Activated T-cell treated with anti-CD3 and anti-CD28 coated beads, Interleukin-2, amount 50 U/mL, for 4 hours (primary cell): ENCODE measurements at regions not wholly inside any gene's neighbourhood (a gene's known extent, or its start where the extent isn't known, plus 50 kb on each side); places are given as distances from the start of the nearest gene placed in this dataset.
"Not testable (repeated sequence)": the region's sequence is repeated elsewhere in the genome, so short reads cannot be mapped to it uniquely, and the experiment has no call there.

Source experiments
- ATAC-seq, 2 donors: fragments of 200-7000 bp; cut with Tn5 transposase; one replicate each; pipeline ENCODE4 v1.10.0; 2021
- DNase-seq: peaks from one replicate; pipeline ENCODE4 v3.0.0-alpha.2; 2020
- H3K27me3 Mint-ChIP-seq: one replicate; pipeline ENCODE4 v1.8.0; 2021; ENCODE audit warnings: low read depth, mixed read lengths
- H3K36me3 Mint-ChIP-seq: one replicate; pipeline ENCODE4 v1.8.0; 2022; ENCODE audit warnings: mixed read lengths; ENCODE audit not compliant: insufficient read depth
- H3K4me1 Mint-ChIP-seq: one replicate; pipeline ENCODE4 v1.8.0; 2021; ENCODE audit warnings: low read depth, mixed read lengths
- H3K4me3 Mint-ChIP-seq: one replicate; pipeline ENCODE4 v1.8.0; 2021; ENCODE audit warnings: mild to moderate bottlenecking, moderate library complexity, mixed read lengths
- H3K9me3 Mint-ChIP-seq: one replicate; pipeline ENCODE4 v1.8.0; 2021; ENCODE audit warnings: mixed read lengths

DNA sequence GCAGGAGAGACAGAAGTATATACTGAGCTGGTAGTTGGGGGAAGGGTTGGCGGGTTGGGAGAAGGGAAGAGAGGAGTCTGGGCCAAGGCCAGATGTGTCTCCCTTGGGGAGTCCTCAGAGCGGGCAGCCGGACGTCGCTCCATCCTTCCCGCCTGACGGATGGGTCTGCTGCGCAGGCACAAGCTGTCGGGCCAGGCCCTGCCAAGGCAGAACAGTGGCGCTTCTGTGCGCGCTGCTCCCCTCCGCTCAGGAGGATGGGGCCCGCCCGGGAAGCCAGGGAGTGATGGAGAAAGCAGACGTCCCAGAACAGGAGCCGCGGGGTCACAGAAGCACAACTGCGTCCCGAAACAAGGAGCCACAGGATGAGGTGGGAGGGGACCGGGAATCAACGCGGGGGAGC is 449.9 kb downstream of the CNTNAP3B start:
- not testable (repeated sequence) for H3K27me3 Mint-ChIP-seq, DNase-seq, ATAC-seq, H3K4me3 Mint-ChIP-seq, H3K4me1 Mint-ChIP-seq, H3K9me3 Mint-ChIP-seq, H3K36me3 Mint-ChIP-seq

DNA sequence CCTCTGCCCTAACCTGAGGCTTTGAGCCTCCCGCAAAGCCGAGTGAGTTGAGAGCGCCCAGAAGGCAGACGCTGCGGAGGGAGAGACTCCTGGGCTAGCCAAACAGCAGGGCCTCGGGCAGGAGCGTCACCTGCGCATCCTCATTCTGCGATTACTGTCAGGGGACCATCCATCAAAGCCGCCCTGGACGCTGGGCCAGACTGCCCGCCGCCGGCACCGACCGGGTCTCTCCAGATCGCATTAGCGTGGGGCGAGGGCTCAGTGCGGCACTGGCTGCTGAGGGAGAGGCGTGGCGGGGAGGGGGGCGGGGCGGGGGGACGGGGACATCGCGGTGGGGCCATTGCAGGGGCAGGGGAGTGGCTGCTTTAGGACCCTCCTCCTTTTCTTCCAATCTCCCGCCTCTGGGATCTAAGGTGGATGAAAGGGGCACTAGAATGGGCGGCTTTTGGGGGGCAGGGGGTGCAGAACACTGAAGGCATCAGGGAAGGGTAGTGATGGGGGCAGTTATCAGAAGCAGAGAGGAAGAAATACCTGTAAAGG is 465.7 kb downstream of the CNTNAP3B start:
- DNase-seq, H3K9me3 Mint-ChIP-seq, H3K4me3 Mint-ChIP-seq, H3K4me1 Mint-ChIP-seq, H3K36me3 Mint-ChIP-seq, ATAC-seq, H3K27me3 Mint-ChIP-seq: not testable (repeated sequence)

DNA sequence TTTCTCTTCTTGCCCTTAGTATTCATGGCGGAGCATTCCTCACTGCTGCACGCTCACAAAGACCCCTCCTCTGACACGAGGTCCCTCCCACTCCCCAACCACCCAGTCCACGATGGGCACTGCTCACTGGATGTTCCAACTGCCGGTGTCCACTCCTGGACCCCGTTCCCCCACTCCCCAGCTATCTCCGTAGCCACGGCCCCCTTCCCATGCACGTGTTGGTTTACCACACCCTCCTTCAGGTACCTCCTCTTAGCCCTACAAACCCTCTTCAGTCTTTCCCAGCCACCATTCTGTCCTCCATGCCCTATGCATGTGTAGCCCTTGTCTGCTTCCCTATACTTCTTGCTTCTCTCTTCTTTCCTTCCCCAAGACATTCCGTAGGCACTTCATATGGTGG is 469.6 kb upstream of the ZNG1F start:
- not testable (repeated sequence) for H3K9me3 Mint-ChIP-seq, H3K4me3 Mint-ChIP-seq, H3K27me3 Mint-ChIP-seq, H3K36me3 Mint-ChIP-seq, ATAC-seq, DNase-seq, H3K4me1 Mint-ChIP-seq

DNA sequence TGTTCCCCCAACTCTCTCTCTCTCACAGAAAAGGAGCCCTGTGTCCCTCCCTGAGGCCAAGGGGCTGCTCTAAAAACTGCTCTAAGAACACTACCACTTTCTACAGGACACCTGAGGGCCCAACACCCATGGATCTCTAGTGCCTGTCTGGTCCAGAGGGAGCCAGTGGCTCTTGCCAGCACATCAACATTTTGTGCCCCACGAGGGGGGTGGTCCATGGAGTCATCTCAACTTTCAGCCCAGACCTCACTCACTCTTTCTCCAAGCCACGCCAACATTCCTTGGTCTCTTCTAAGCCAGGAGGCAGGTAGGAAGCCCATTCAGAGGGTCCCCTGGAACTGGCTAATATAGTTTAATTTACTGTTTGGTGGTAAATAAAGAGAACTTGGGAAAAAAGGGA is 469.0 kb upstream of the ZNG1F start:
- H3K27me3 Mint-ChIP-seq, H3K9me3 Mint-ChIP-seq, H3K4me1 Mint-ChIP-seq, DNase-seq, ATAC-seq, H3K4me3 Mint-ChIP-seq, H3K36me3 Mint-ChIP-seq: not testable (repeated sequence)

DNA sequence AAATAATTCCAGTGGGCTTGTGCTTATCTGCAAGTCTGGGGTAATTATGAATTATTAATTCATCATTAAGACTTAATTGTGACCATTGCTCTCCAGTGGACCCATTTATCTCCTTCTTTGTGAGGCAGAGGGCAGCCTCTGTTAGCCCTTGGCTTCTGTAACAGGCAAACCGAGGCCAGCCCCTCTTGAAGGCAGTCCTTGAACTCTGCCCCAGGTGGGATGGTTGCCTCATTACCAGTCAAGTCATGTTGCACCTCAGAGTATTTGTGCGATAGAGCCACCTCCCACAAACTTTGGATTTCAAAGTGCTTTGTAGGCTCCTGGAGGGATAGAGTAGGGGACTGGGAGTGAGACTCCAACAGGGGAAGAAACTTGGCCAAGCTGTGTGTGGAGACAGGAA is 468.0 kb upstream of the ZNG1F start:
- not testable (repeated sequence) for H3K27me3 Mint-ChIP-seq, DNase-seq, H3K4me1 Mint-ChIP-seq, H3K36me3 Mint-ChIP-seq, H3K9me3 Mint-ChIP-seq, H3K4me3 Mint-ChIP-seq, ATAC-seq

DNA sequence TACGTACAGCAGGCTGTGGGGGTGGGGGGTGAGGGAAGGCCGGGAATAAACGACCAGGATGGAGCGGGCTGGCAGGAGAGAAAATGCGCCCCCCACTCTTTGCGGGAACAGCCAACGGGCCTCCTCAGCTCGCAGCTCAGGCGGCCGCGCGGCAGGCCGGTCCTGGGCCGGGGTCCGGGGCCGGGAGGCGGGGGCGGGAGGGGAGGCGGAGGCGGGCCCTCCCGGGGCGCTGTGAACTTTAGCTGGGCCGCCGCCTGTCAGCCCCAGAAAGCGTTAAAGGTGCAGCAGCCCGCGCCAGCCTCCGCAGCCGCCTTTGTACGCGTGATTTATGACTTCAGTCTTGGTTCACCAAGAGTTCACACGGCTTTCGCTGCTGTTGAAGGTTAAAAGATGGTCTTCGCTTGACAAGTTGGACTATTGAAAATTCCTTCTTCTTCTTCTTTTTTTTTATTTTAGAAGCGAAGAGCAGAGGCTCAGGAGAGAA is 466.0 kb upstream of the ZNG1F start:
- ATAC-seq, H3K4me3 Mint-ChIP-seq, H3K27me3 Mint-ChIP-seq, H3K9me3 Mint-ChIP-seq, H3K36me3 Mint-ChIP-seq, H3K4me1 Mint-ChIP-seq: not testable (repeated sequence)
- peak; percentile 14 for DNase-seq

DNA sequence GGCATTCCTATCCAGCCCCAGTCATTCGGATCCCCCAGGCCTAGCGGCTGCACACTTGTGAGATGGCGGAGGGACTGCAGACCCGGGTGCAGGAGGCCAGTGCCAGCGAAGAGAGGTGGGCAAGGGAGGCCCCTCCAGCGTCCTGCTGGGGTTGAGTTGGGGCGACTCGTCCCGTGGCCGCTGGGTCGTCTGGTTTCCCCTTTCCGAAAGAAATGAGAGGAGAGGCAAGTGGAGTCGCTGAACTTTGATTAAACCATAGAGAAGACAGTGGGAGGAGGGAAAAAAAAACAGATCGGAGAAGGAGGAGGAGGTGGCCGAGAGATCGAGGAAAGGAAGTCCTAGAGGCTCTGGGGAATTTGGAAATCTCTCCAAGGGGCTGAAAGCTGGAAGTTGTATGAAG is 465.2 kb upstream of the ZNG1F start:
- H3K4me1 Mint-ChIP-seq, DNase-seq, ATAC-seq, H3K27me3 Mint-ChIP-seq, H3K4me3 Mint-ChIP-seq, H3K36me3 Mint-ChIP-seq, H3K9me3 Mint-ChIP-seq: not testable (repeated sequence)

DNA sequence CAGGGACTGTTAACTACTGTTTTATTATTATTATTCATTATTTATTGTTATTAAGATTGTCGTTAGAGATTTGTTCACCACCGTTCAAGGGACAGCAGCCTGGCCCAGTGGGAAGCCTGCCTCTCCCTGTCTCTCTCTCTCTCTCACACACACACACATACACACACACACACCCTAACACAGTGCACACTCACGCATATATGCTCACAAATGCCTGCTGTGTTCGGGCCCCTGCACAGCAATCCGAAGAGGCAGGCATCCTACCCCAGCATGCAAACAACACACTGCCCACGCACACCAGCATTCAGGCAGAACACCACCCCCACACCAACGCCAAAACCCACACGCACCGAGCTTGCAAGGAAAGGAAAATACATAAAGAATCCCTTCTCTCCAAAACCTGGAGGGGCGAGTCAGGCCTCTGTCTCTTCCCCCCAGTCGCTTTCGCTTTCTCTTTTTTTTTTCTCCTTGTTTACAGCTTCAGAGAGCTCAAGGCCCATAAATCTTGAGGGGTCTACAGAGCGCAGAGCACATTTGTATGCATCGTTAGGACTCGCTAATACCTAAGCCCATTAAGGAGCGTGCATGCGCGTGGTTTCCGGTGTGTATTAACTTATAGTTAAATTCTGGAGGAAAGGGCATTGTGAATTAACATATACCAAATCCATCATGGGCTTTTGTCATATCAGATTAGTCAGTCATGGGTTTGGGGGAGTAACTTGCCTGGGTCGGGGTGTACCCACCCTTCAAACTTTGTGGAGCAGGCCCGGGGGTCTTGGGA is 464.6 kb upstream of the ZNG1F start:
- H3K4me1 Mint-ChIP-seq, H3K4me3 Mint-ChIP-seq, H3K9me3 Mint-ChIP-seq, ATAC-seq, H3K36me3 Mint-ChIP-seq, DNase-seq, H3K27me3 Mint-ChIP-seq: not testable (repeated sequence)

DNA sequence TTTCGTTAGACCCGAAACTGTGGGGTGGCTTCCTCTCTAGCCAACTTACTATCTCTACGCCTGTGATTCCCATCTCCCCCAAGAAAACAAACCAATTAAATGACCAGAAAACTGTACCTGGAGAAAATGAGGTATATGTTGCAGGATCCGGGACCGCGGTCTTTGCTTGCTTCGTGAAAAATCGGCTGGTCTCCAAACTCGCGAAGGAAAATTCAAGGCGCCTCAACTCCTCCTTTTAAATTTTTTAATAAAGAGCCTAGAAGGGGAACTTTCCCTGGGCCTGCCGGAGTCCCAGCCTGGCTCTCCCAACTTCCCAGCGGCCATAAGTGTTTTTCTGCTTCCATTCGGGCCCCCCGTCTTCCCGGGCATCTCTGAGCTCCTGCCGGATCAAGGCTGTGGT is 463.7 kb upstream of the ZNG1F start:
- not testable (repeated sequence) for H3K36me3 Mint-ChIP-seq, H3K9me3 Mint-ChIP-seq, H3K4me1 Mint-ChIP-seq, DNase-seq, ATAC-seq, H3K4me3 Mint-ChIP-seq, H3K27me3 Mint-ChIP-seq

DNA sequence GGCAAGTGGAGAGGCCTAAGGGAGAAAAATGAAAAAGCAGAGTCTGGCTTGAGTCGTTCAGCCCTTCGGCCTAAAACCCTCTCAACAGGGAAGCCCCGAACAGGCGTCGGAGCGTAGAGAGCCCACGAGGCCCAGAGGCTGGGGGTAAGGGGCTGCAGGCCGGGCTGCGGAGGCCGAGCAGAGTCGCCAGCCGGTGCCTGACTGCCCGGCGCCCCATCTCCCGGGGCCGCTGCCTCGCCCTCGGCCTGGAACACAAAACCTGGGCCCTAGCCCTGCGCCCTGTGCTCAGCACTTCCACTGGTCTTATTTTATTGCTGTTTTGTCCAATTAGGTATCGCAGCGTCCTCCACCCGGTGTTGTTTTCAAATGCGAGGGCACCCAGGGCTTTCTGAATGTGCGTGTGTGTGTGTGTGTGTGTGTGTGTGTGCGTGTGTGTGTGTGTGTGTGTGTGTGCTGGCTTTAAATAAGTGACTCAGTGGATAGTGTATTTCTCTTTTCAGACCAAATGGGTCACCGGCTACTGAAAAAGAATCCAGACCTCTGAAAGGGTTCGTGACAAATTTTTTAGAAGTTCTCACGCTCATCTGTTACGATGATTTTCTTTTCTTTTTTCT is 463.1 kb upstream of the ZNG1F start:
- not testable (repeated sequence) for H3K36me3 Mint-ChIP-seq, H3K9me3 Mint-ChIP-seq, H3K4me3 Mint-ChIP-seq, H3K27me3 Mint-ChIP-seq, ATAC-seq, DNase-seq, H3K4me1 Mint-ChIP-seq

DNA sequence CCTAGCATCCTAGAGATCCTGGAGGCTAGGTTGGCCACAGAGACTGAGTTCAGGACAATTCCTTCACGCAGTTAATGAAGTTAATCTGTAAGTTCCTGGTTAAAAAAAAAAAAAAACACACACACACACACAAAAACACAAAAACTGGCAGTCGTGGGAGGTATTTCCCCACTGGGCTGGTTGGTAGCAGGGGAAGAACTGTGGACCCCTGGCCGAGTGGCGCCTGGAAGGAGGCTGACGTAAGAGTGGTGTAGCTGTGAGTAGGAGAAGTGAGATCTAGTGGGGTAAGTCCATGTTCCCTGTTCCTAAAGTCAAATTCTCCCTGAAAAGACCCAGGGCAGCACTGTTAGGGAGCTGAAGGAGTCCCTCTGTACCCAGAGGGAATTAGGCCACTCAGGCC is 461.0 kb upstream of the ZNG1F start:
- not testable (repeated sequence) for H3K36me3 Mint-ChIP-seq, DNase-seq, H3K4me3 Mint-ChIP-seq

DNA sequence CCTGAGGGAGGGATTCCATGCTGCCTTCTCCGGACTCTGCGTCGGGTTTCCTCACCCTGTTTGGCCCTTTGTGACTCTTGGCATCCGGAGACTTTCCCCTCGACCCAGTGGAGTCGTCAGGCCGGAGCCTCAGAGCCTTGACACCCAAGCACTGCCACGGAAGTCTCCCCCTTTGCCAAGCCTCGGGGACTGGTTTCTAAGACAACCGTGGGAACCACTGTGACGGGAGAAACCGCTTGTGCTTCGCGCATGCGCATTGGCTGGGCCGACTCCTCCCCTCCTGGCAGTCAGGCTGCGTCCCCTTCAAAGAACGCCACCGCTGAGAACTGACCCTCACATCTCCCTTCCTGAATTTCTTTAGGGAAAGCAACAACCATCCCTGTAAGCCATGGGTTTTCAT is 459.4 kb upstream of the ZNG1F start:
- not testable (repeated sequence) for H3K36me3 Mint-ChIP-seq, H3K27me3 Mint-ChIP-seq, ATAC-seq, H3K9me3 Mint-ChIP-seq, H3K4me1 Mint-ChIP-seq, DNase-seq, H3K4me3 Mint-ChIP-seq

More for the DNA sequence above, 461.0 kb upstream of the ZNG1F start:
- H3K9me3 Mint-ChIP-seq, H3K27me3 Mint-ChIP-seq, ATAC-seq, H3K4me1 Mint-ChIP-seq: not testable (repeated sequence)

DNA sequence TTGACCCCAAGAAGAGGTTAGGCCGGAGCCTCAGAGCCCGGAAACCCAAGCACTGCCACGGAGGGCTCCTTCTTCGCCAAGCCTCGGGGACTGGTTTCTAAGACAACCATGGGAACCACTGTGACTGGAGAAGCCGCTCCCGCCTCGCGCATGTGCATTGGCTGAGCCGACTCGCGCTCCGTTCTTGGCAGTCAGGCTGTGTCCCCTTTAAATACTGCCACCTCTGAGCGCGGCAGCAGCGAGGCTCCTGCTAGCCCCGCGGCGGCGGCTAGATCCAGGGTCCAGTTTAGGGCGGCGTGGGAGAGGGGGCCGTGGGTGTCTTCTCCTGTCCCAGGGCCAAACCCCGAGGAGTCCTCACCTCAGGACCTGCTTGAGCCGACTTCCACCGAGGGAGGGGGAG is 457.1 kb upstream of the ZNG1F start:
- not testable (repeated sequence) for ATAC-seq, H3K36me3 Mint-ChIP-seq, H3K27me3 Mint-ChIP-seq, H3K4me3 Mint-ChIP-seq, DNase-seq, H3K9me3 Mint-ChIP-seq, H3K4me1 Mint-ChIP-seq

DNA sequence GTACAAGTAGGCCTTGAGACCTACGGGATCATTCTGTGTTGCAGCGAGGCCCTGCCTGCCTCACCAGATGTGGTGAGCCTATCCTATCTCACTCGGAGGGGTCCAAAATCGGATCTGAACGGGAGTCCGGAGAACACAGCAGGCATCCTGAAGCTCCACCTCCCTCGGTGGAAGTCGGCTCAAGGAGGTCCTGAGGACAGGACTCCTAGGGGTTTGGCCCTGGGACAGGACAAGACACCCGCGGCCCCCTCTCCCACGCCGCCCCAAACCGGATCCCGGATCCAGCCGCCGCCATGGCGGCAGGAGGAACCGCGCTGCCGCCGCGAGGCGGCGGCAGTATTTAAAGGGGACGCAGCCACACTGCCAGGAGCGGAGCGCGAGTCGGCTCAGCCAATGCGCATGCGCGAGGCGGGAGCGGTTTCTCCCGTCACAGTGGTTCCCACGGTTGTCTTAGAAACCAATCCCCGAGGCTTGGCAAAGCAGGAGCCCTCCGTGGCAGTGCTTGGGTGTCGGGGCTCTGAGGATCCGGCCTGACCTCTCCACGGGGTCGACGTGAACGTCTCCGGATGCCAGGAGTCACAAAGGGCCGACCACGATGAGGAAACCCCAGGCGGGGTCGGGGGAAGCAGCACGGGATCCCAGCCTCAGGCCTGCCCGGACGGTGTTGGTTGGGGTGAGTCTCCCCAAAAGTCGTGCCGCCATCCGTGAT is 454.6 kb upstream of the ZNG1F start:
- DNase-seq = peak; percentile 41
- not testable (repeated sequence) for H3K36me3 Mint-ChIP-seq, H3K27me3 Mint-ChIP-seq, H3K9me3 Mint-ChIP-seq, H3K4me3 Mint-ChIP-seq, H3K4me1 Mint-ChIP-seq
- ATAC-seq = peak; percentile 97 to 99

DNA sequence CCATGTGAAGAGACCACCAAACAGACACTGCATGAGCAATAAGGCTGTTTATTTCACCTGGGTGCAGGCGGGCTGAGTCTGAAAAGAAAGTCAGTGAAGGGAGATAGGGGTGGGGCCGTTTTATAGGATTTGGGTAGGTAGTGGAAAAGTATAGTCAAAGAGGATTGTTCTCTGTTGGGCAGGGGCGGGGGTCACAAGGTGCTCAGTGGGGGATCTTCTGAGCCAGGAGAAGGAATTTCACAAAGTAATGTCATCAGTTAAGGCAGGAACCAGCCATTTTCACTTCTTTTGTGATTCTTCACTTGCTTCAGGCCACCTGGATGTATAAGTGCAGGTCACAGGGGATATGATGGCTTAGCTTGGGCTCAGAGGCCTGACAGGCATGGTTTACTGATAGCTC is 444.6 kb upstream of the ZNG1F start:
- H3K9me3 Mint-ChIP-seq, H3K4me3 Mint-ChIP-seq, H3K4me1 Mint-ChIP-seq, H3K27me3 Mint-ChIP-seq, DNase-seq, H3K36me3 Mint-ChIP-seq, ATAC-seq: not testable (repeated sequence)
